Lower lobe of right lung (tissue), 2 donors: ENCODE measurements at regions not wholly inside any gene's neighbourhood (a gene's known extent, or its start where the extent isn't known, plus 50 kb on each side); places are given as distances from the start of the nearest gene placed in this dataset.
"Not testable (repeated sequence)": the region's sequence is repeated elsewhere in the genome, so short reads cannot be mapped to it uniquely, and the experiment has no call there.

Experiments used
- ATAC-seq, 2 donors: fragments of 200-7000 bp; cut with Tn5 transposase; one replicate each; pipeline ENCODE4 v1.9.1; 2020 to 2022; ENCODE audit warnings: mild to moderate bottlenecking in 2 of 2, moderate library complexity in 2 of 2
- DNase-seq: peaks from one replicate; pipeline ENCODE4 v3.0.0-alpha.2; 2020
- H3K27ac ChIP-seq: fragments of 200-600 bp; one replicate; pipeline ENCODE4 v1.8.0; 2022
- H3K27me3 ChIP-seq: fragments of 200-600 bp; one replicate; pipeline ENCODE4 v1.8.0; 2022; ENCODE audit warnings: low read depth
- H3K36me3 ChIP-seq: fragments of 200-600 bp; one replicate; pipeline ENCODE4 v1.8.0; 2022; ENCODE audit warnings: mild to moderate bottlenecking
- H3K4me1 ChIP-seq: fragments of 200-600 bp; one replicate; pipeline ENCODE4 v1.8.0; 2022
- H3K4me3 ChIP-seq: fragments of 200-600 bp; one replicate; pipeline ENCODE4 v1.8.0; 2022; ENCODE audit warnings: mild to moderate bottlenecking
- H3K9me3 ChIP-seq: fragments of 200-600 bp; one replicate; pipeline ENCODE4 v1.8.0; 2022
- CTCF ChIP-seq: fragments of 200-600 bp; IDR thresholded peaks from one replicate; pipeline ENCODE4 v1.8.0; 2022; ENCODE audit warnings: antibody characterized with exemption, mild to moderate bottlenecking
- intact Hi-C: fragments of 100-400 bp; cut with DNase I; formaldehyde crosslinking; loops from one replicate; pipeline ENCODE4 v1.11.0; 2022
- donor health status: DM: no; HTN: yes; CAD: no; lungs with severe emphysema.

DNA sequence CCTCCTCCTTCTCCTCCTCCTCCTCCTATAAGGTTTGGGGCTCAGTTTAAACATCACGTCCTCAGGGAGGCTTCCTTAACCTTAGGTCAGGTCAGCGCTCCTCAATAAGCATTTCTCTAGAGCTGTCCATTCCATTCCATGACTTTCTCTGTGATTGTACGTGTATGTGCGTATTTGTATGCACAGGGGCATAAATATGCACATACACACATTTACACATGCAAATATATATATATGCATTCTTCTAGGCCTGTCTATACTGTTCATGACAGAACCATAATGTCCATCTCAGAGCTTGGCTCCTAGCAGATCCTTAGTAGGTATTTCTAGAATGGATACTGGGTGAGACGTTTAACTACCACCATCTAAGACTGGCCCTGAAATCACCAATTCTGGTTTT is 258.6 kb downstream of the STIM2 start:
- H3K4me1 ChIP-seq, result no peaks in the 10 kb centered on the region
- H3K27me3 ChIP-seq, result no peaks in the 10 kb centered on the region
- no peak for ATAC-seq
- H3K27ac ChIP-seq, result no peak overlapping the region
- H3K4me3 ChIP-seq, result no peak overlapping the region
- DNase-seq, result no peak
- no peaks in the 10 kb centered on the region for H3K9me3 ChIP-seq
- no peaks in the 10 kb centered on the region for H3K36me3 ChIP-seq
- TF ChIP-seq CTCF, result no peak
- intact Hi-C loops, result no loop called here

DNA sequence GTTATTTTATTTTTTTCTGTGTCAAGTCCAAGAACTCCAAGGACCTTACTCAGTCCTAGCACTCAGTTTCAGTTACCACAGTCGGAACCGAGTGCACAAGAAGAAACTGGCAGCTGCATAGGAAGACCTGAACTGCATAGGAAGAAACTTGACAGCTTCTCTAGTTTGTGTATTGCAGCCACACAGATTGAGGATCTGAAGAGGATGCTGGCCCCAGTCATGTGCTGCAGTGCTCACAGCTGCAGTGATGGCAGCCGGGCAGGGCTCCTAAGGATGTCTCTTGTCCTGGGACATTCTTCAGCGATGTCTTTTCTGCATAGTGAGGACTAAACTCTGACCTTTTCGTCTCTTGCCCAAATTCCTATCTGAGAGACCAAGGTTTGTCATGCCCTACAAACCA is 261.2 kb downstream of the STIM2 start:
- Histone ChIP-seq H3K4me1 (no peaks in the 10 kb centered on the region), H3K36me3 (no peaks in the 10 kb centered on the region), H3K27ac (no peak overlapping the region), H3K9me3 (no peaks in the 10 kb centered on the region), H3K4me3 (no peak overlapping the region), H3K27me3 (no peaks in the 10 kb centered on the region)
- ATAC-seq (no peak), DNase-seq (no peak)
- TF ChIP-seq CTCF, result no peak
- intact Hi-C loops, result no loop called here

DNA sequence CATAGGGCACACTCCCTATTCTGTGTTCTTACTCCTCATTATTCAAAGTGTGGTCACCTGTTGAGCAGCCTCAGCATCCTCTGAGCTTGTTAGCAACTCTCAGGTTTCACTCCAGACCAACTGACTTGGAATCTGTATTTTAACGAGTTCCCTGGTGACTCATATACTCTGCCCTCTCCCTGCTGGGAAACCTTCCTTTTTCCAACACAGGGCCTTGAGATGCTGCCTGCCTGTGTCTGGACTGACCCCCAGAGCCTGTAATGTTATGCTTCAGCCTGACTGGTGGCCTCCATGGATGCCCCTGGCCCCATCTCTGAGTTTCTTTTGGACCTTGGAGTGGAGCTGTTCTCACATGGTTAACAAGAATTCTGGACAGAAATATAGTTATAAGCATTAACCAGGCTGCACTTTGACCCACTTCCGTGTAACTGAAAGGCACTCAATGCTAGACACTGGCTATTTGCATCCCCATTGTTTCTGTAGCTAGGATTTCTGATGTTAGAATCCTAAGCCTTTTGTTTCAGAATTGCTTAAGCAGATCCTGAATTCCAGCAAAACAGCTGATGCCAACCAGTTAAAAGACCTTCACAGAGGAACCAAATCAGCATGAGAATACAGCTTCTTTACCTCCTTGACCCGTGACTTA is 262.6 kb downstream of the STIM2 start:
- no peak overlapping the region for H3K27ac ChIP-seq
- no peaks in the 10 kb centered on the region for H3K36me3 ChIP-seq

GRCh38 chr4:27123769-27124124 is 263.1 kb downstream of the STIM2 start:
- Histone ChIP-seq H3K27me3 (no peaks in the 10 kb centered on the region), H3K4me1 (no peaks in the 10 kb centered on the region), H3K4me3 (no peak overlapping the region), H3K9me3 (no peaks in the 10 kb centered on the region), H3K36me3 (no peaks in the 10 kb centered on the region), H3K27ac (no peak overlapping the region)
- intact Hi-C loops, result no loop called here
- DNase-seq, result no peak
- ATAC-seq, result no peak
- TF ChIP-seq CTCF, result no peak

More for the DNA sequence above, 262.6 kb downstream of the STIM2 start:
- TF ChIP-seq CTCF, result no peak
- Histone ChIP-seq H3K9me3 (no peaks in the 10 kb centered on the region), H3K4me1 (no peaks in the 10 kb centered on the region), H3K4me3 (no peak overlapping the region), H3K27me3 (no peaks in the 10 kb centered on the region)
- intact Hi-C loops, result no loop called here
- ATAC-seq, result no peak
- no peak for DNase-seq

DNA sequence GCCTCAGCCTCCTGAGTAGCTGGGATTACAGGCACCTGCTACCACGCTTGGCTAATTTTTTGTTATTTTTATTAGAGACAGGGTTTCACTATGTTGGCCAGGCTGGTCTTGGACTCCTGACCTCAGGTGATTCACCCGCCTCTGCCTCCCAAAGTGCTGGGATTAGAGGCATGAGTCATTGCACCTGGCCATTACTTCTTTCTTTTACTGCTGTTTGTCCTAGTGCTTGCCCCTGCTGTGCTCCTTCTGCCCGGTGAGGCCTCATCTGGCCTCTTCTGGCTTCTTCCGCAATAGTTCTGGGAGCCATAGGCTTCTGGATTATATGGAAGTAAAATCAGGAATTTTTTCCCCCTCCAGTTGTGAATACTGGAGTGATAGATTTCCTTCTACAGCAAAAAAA is 266.3 kb downstream of the STIM2 start:
- H3K9me3 ChIP-seq, H3K4me3 ChIP-seq, H3K27me3 ChIP-seq, intact Hi-C loops, H3K27ac ChIP-seq, H3K36me3 ChIP-seq, H3K4me1 ChIP-seq, DNase-seq, ATAC-seq: not testable (repeated sequence)

DNA sequence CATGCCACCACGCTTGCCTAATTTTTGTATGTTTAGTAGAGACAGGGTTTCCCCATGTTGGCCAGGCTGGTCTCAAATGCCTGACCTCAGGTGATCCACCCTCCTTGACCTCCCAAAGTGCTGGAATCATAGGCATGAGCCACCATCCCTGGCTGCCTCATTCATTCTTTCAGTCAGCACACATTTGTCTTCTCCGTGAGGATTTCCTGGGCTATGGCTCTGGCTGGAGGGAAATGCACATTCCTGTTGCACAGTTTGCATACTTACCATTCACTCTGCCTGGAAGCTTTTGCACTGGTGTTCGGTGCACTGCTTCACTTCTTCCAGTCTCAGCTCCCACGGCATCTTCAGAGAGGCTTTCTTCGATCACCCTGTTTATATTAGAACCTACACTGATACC is 267.8 kb downstream of the STIM2 start:
- ATAC-seq (no peak), DNase-seq (no peak)
- no peaks in the 10 kb centered on the region for H3K9me3 ChIP-seq
- intact Hi-C loops, result no loop called here
- H3K4me1 ChIP-seq, result no peaks in the 10 kb centered on the region
- no peaks in the 10 kb centered on the region for H3K27me3 ChIP-seq
- no peaks in the 10 kb centered on the region for H3K36me3 ChIP-seq
- TF ChIP-seq CTCF, result no peak
- no peak overlapping the region for H3K4me3 ChIP-seq
- no peak overlapping the region for H3K27ac ChIP-seq
